ENCODE measurements at regions not wholly inside any gene's neighbourhood (a gene's known extent, or its start where the extent isn't known, plus 50 kb on each side); places are given as distances from the start of the nearest gene placed in this dataset.

GRCh38 chr5:38119836-38120235, 138.5 kb upstream of the EGFLAM start:
- H3K4me1 ChIP-seq (ENCODE audit: control insufficient read depth, insufficient read depth, low read length, poor library complexity, severe bottlenecking), result no peaks in the 10 kb centered on the region
- WGBS, 2 experiments (ENCODE audit: insufficient coverage in 2 of 2), result 83 to 90% methylated on average over 3 of the region's 3 CpGs
- H3K36me3 ChIP-seq (ENCODE audit: control insufficient read depth, insufficient read depth, low read length), result no peaks in the 10 kb centered on the region
- H3K4me3 ChIP-seq (ENCODE audit: extremely low read depth, insufficient read depth, low read length, poor library complexity, severe bottlenecking), result no peak overlapping the region
- H3K27ac ChIP-seq (ENCODE audit: low read depth, low read length, severe bottlenecking), result no peak overlapping the region
- H3K9me3 ChIP-seq (ENCODE audit: control insufficient read depth, low read length), result no peaks in the 10 kb centered on the region

- no peak overlapping the region for H3K4me3 ChIP-seq (ENCODE audit: extremely low read depth, insufficient read depth, low read length, poor library complexity, severe bottlenecking)
- no peaks in the 10 kb centered on the region for H3K36me3 ChIP-seq (ENCODE audit: control insufficient read depth, insufficient read depth, low read length)
- H3K9me3 ChIP-seq (ENCODE audit: control insufficient read depth, low read length), result no peaks in the 10 kb centered on the region
- H3K27ac ChIP-seq (ENCODE audit: low read depth, low read length, severe bottlenecking), result no peak overlapping the region
- H3K4me1 ChIP-seq (ENCODE audit: control insufficient read depth, insufficient read depth, low read length, poor library complexity, severe bottlenecking), result no peaks in the 10 kb centered on the region
- 89 to 94% methylated on average over 3 of the region's 5 CpGs for WGBS, 2 experiments (ENCODE audit: insufficient coverage in 2 of 2)
Observed at GRCh38 chr5:38117784-38118479, 140.4 kb upstream of the EGFLAM start.

- Histone ChIP-seq H3K36me3 (ENCODE audit: control insufficient read depth, insufficient read depth, low read length) (no peaks in the 10 kb centered on the region), H3K9me3 (ENCODE audit: control insufficient read depth, low read length) (no peaks in the 10 kb centered on the region), H3K4me1 (ENCODE audit: control insufficient read depth, insufficient read depth, low read length, poor library complexity, severe bottlenecking) (no peaks in the 10 kb centered on the region), H3K4me3 (ENCODE audit: extremely low read depth, insufficient read depth, low read length, poor library complexity, severe bottlenecking) (no peak overlapping the region), H3K27ac (ENCODE audit: low read depth, low read length, severe bottlenecking) (no peak overlapping the region)
- WGBS, 2 experiments (ENCODE audit: insufficient coverage in 2 of 2), result 64% methylated on average over 1 to 2 of the region's 2 CpGs
Observed at GRCh38 chr5:38115318-38115827, 143.0 kb upstream of the EGFLAM start.

DNA sequence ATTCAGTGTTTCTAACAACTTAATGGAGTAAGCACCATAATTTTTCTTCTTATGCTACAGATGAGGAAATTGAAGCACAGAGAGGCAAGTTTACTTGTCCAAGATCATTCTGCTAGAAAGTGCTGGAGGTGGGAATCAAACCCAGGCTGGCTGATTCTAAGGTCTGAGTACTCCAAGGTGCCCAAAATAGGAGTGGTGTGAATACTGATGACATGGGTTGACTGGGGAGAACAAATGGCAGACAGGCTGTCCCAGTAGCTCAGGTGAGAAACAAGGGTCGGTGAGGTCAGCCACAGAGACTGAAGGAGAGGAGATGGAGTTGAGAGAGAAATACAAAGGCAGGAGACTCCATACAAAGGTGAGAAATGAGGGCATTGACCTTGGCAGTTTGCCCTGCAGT, 144.5 kb upstream of the EGFLAM start:
- no peak overlapping the region for H3K27ac ChIP-seq (ENCODE audit: low read depth, low read length, severe bottlenecking)
- H3K9me3 ChIP-seq (ENCODE audit: control insufficient read depth, low read length), result no peaks in the 10 kb centered on the region
- no peaks in the 10 kb centered on the region for H3K4me1 ChIP-seq (ENCODE audit: control insufficient read depth, insufficient read depth, low read length, poor library complexity, severe bottlenecking)
- H3K4me3 ChIP-seq (ENCODE audit: extremely low read depth, insufficient read depth, low read length, poor library complexity, severe bottlenecking), result no peak overlapping the region
- 89 to 94% methylated on average over 1 of the region's 1 CpG for WGBS, 2 experiments (ENCODE audit: insufficient coverage in 2 of 2)
- no peaks in the 10 kb centered on the region for H3K36me3 ChIP-seq (ENCODE audit: control insufficient read depth, insufficient read depth, low read length)

- Histone ChIP-seq H3K4me3 (ENCODE audit: extremely low read depth, insufficient read depth, low read length, poor library complexity, severe bottlenecking) (no peak overlapping the region), H3K27ac (ENCODE audit: low read depth, low read length, severe bottlenecking) (no peak overlapping the region), H3K4me1 (ENCODE audit: control insufficient read depth, insufficient read depth, low read length, poor library complexity, severe bottlenecking) (no peaks in the 10 kb centered on the region), H3K36me3 (ENCODE audit: control insufficient read depth, insufficient read depth, low read length) (no peaks in the 10 kb centered on the region), H3K9me3 (ENCODE audit: control insufficient read depth, low read length) (no peaks in the 10 kb centered on the region)
- WGBS, 2 experiments (ENCODE audit: insufficient coverage in 2 of 2), result 92 to 100% methylated on average over 2 to 3 of the region's 5 CpGs
Observed at GRCh38 chr5:38113456-38113855, 144.9 kb upstream of the EGFLAM start.

DNA sequence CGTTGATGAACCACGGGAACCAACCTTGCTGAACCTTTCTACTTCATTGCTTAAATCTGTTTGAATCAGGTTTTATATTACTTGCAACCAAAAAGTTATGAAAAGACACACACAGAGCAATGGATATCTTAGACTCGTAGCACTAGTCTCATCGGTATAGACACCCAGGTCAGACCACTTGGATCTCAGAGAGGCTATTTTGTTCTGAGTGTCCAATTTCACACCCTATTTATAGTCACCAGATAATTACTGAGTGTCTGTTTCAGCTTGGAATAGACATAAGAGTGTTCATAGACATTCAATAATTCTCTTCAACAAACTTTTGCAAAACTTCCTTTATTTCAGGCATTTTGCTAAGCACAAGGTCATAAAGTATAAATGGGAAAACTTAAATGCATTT, 145.4 kb upstream of the EGFLAM start:
- H3K4me1 ChIP-seq (ENCODE audit: control insufficient read depth, insufficient read depth, low read length, poor library complexity, severe bottlenecking), result no peaks in the 10 kb centered on the region

DNA sequence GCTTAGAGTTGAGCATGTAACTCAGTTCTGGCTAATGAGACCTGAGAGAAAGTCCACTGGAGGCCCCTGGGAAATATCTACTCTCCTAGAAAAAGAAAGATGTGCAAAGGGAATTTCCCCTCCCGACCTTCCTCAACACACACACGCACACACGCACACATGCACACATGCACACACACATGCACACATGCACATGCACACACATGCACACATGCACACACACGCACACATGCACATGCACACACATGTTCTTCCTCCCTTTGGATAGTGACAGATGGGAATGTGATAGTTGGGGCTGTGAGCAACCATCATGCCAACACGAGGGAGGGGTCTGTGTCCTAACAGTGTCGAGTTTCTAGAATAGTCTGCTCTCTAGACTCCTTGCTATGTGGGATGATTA, 148.2 kb upstream of the EGFLAM start:
- Histone ChIP-seq H3K36me3 (ENCODE audit: control insufficient read depth, insufficient read depth, low read length) (no peaks in the 10 kb centered on the region), H3K4me3 (ENCODE audit: extremely low read depth, insufficient read depth, low read length, poor library complexity, severe bottlenecking) (no peak overlapping the region), H3K27ac (ENCODE audit: low read depth, low read length, severe bottlenecking) (no peak overlapping the region), H3K9me3 (ENCODE audit: control insufficient read depth, low read length) (no peaks in the 10 kb centered on the region), H3K4me1 (ENCODE audit: control insufficient read depth, insufficient read depth, low read length, poor library complexity, severe bottlenecking) (peaks cover 17% of the 10 kb centered on the region)
- 100% methylated on average over 3 of the region's 6 CpGs; no CpG with 5 or more reads in 1 of the 2 experiments for WGBS, 2 experiments (ENCODE audit: insufficient coverage in 2 of 2)

More for the DNA sequence above, 145.4 kb upstream of the EGFLAM start:
- no peak overlapping the region for H3K27ac ChIP-seq (ENCODE audit: low read depth, low read length, severe bottlenecking)
- 100% methylated on average over 3 of the region's 4 CpGs; no CpG with 5 or more reads in 1 of the 2 experiments for WGBS, 2 experiments (ENCODE audit: insufficient coverage in 2 of 2)
- H3K9me3 ChIP-seq (ENCODE audit: control insufficient read depth, low read length), result no peaks in the 10 kb centered on the region
- H3K36me3 ChIP-seq (ENCODE audit: control insufficient read depth, insufficient read depth, low read length), result no peaks in the 10 kb centered on the region
- H3K4me3 ChIP-seq (ENCODE audit: extremely low read depth, insufficient read depth, low read length, poor library complexity, severe bottlenecking), result no peak overlapping the region

DNA sequence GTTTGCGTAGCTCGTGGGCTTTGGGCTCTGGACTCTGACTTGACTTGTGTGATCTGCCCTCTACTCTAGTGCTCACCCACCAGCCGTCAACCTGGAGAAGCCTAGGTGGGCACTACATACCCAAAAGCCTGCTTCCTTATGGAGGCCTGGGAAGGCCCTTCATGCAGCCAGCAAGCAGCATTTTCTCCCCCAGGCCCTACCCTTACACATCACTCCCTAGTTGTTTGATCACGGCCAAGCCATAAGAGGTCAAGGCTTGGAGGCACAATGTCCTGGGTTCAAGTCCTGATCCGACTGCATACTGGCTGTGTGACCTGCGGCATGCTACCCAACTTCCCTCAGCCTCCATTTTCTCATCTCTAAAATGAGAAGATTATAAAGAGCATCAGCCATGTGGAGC, 151.3 kb upstream of the EGFLAM start:
- WGBS, 2 experiments (ENCODE audit: insufficient coverage in 2 of 2), result 88% methylated on average over 4 to 5 of the region's 6 CpGs
- H3K4me3 ChIP-seq (ENCODE audit: extremely low read depth, insufficient read depth, low read length, poor library complexity, severe bottlenecking), result no peak overlapping the region
- H3K4me1 ChIP-seq (ENCODE audit: control insufficient read depth, insufficient read depth, low read length, poor library complexity, severe bottlenecking), result peaks cover 26% of the 10 kb centered on the region
- no peaks in the 10 kb centered on the region for H3K36me3 ChIP-seq (ENCODE audit: control insufficient read depth, insufficient read depth, low read length)
- peaks cover 4% of the 10 kb centered on the region for H3K9me3 ChIP-seq (ENCODE audit: control insufficient read depth, low read length)
- H3K27ac ChIP-seq (ENCODE audit: low read depth, low read length, severe bottlenecking), result no peak overlapping the region

GRCh38 chr5:38105801-38106200, 152.6 kb upstream of the EGFLAM start:
- H3K9me3 ChIP-seq (ENCODE audit: control insufficient read depth, low read length), result peaks cover 4% of the 10 kb centered on the region
- WGBS, 2 experiments (ENCODE audit: insufficient coverage in 2 of 2), result 88 to 93% methylated on average over 1 to 2 of the region's 4 CpGs
- H3K36me3 ChIP-seq (ENCODE audit: control insufficient read depth, insufficient read depth, low read length), result no peaks in the 10 kb centered on the region
- H3K4me3 ChIP-seq (ENCODE audit: extremely low read depth, insufficient read depth, low read length, poor library complexity, severe bottlenecking), result no peak overlapping the region
- H3K4me1 ChIP-seq (ENCODE audit: control insufficient read depth, insufficient read depth, low read length, poor library complexity, severe bottlenecking), result peaks cover 26% of the 10 kb centered on the region
- H3K27ac ChIP-seq (ENCODE audit: low read depth, low read length, severe bottlenecking), result no peak overlapping the region

GRCh38 chr5:38105231-38105570, 153.2 kb upstream of the EGFLAM start:
- no peak overlapping the region for H3K27ac ChIP-seq (ENCODE audit: low read depth, low read length, severe bottlenecking)
- WGBS, 2 experiments (ENCODE audit: insufficient coverage in 2 of 2), result 40% methylated on average over 1 of the region's 3 CpGs; no CpG with 5 or more reads in 1 of the 2 experiments
- peaks cover 4% of the 10 kb centered on the region for H3K9me3 ChIP-seq (ENCODE audit: control insufficient read depth, low read length)
- H3K36me3 ChIP-seq (ENCODE audit: control insufficient read depth, insufficient read depth, low read length), result no peaks in the 10 kb centered on the region
- H3K4me1 ChIP-seq (ENCODE audit: control insufficient read depth, insufficient read depth, low read length, poor library complexity, severe bottlenecking), result peaks cover 26% of the 10 kb centered on the region
- H3K4me3 ChIP-seq (ENCODE audit: extremely low read depth, insufficient read depth, low read length, poor library complexity, severe bottlenecking), result no peak overlapping the region

- Histone ChIP-seq H3K4me1 (ENCODE audit: control insufficient read depth, insufficient read depth, low read length, poor library complexity, severe bottlenecking) (peaks cover 26% of the 10 kb centered on the region), H3K4me3 (ENCODE audit: extremely low read depth, insufficient read depth, low read length, poor library complexity, severe bottlenecking) (no peak overlapping the region), H3K9me3 (ENCODE audit: control insufficient read depth, low read length) (peaks cover 4% of the 10 kb centered on the region), H3K27ac (ENCODE audit: low read depth, low read length, severe bottlenecking) (peak overlapping the region; percentile 63), H3K36me3 (ENCODE audit: control insufficient read depth, insufficient read depth, low read length) (no peaks in the 10 kb centered on the region)
- 57 to 60% methylated on average over 3 to 4 of the region's 5 CpGs for WGBS, 2 experiments (ENCODE audit: insufficient coverage in 2 of 2)
Observed at GRCh38 chr5:38104497-38105230, 153.7 kb upstream of the EGFLAM start.

Measured in mesodermal cell (in vitro differentiated cells).